ENCODE measurements at regions not wholly inside any gene's neighbourhood (a gene's known extent, or its start where the extent isn't known, plus 50 kb on each side); places are given as distances from the start of the nearest gene placed in this dataset.

DNA sequence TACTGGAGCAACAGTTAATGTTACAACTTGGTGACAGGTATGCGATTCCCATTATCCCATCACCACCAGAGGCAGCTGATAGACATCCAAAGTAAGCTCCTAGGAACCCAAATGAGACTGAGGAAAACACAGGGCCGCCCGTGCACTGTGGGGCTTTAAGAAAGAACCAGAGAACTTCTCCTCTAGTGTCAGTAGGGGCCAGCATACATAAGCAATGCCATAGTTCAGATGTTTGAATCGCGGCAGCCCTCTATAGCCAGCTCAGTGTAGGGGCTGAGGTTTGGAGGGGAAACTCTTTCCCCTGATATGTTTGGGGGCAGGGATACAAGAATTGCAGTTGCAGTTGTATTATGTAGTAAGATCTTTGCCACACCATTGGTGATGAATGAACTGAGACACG is 593.3 kb upstream of the NCAM2 start:
- Histone ChIP-seq H3K36me3 (ENCODE audit: control insufficient read depth, insufficient read depth, low read length) (no peaks in the 10 kb centered on the region), H3K27me3 (ENCODE audit: control insufficient read depth, insufficient read depth, low read length) (no peaks in the 10 kb centered on the region), H3K4me3 (ENCODE audit: low read depth, low read length) (no peak overlapping the region)
- TF ChIP-seq, protein P1, sequence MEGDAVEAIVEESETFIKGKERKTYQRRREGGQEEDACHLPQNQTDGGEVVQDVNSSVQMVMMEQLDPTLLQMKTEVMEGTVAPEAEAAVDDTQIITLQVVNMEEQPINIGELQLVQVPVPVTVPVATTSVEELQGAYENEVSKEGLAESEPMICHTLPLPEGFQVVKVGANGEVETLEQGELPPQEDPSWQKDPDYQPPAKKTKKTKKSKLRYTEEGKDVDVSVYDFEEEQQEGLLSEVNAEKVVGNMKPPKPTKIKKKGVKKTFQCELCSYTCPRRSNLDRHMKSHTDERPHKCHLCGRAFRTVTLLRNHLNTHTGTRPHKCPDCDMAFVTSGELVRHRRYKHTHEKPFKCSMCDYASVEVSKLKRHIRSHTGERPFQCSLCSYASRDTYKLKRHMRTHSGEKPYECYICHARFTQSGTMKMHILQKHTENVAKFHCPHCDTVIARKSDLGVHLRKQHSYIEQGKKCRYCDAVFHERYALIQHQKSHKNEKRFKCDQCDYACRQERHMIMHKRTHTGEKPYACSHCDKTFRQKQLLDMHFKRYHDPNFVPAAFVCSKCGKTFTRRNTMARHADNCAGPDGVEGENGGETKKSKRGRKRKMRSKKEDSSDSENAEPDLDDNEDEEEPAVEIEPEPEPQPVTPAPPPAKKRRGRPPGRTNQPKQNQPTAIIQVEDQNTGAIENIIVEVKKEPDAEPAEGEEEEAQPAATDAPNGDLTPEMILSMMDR (IDR thresholded peaks at IDR 0.05; ENCODE audit: insufficient read depth, low read length, poor library complexity, severe bottlenecking), result no peak
- DNase-seq (ENCODE audit: low read depth), result no peak

DNA sequence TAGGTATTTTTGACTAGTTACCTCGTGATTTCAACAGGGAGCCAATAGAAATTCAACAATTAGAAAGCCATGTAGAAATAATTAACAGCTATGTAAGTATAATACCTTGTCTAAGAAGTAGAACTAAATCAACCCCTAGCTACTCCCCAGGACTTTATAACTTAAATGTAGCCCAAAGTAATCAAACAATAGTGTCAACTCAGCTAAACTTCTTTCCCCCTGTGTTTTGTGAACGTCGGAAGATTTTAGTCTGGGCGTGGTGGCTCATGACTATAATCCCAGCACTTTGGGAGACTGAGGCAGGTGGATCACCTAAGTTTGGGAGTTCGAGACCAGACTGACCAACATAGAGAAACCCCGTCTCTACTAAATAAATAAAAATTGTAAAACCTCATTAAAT is 579.9 kb upstream of the NCAM2 start:
- no peak overlapping the region for H3K4me3 ChIP-seq (ENCODE audit: low read depth, low read length)
- TF ChIP-seq, protein P1 (IDR thresholded peaks at IDR 0.05; ENCODE audit: insufficient read depth, low read length, poor library complexity, severe bottlenecking), result no peak
- H3K36me3 ChIP-seq (ENCODE audit: control insufficient read depth, insufficient read depth, low read length), result no peaks in the 10 kb centered on the region
- DNase-seq (ENCODE audit: low read depth), result no peak
- no peaks in the 10 kb centered on the region for H3K27me3 ChIP-seq (ENCODE audit: control insufficient read depth, insufficient read depth, low read length)

DNA sequence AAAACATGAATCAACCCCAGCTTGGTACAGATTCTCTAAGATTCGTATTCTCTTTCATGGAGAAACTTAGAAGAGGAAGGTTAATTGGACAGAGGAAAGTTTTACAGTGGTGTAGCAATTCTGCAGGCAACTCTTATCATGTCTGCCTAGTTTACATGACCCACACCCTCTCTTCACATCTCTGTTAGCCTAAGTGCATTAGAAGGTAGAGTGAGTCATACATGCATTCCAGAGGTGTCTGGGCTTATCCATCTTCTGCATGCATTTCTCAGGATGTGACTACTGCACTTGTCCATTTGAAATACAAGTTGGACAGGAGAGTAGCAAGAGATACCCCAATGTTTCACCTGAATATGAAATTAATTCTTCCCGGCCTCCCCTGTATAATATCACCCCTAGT is 578.4 kb upstream of the NCAM2 start:
- TF ChIP-seq, protein P1 (IDR thresholded peaks at IDR 0.05; ENCODE audit: insufficient read depth, low read length, poor library complexity, severe bottlenecking), result no peak
- H3K27me3 ChIP-seq (ENCODE audit: control insufficient read depth, insufficient read depth, low read length), result no peaks in the 10 kb centered on the region
- no peak overlapping the region for H3K4me3 ChIP-seq (ENCODE audit: low read depth, low read length)
- no peak for DNase-seq (ENCODE audit: low read depth)
- H3K36me3 ChIP-seq (ENCODE audit: control insufficient read depth, insufficient read depth, low read length), result no peaks in the 10 kb centered on the region

DNA sequence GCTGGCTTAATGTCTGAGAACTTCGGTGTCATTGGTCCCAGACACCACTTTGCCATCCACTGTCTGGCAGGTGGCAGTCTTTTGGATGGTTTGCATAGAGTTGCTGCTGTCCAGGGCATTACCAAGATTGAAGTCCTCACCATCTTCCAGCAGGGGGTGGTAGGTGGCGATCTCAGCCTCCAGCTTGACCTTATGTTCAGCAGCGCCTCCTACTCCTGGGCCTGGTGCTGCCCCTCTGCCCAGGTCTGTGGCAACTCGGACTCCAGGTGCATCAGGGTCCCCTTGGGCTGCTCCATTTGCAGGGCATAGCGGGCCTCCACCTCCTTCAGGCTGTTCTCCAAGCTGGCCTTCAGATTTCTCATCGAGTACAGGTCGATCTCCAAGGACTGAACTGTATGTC is 573.3 kb upstream of the NCAM2 start:
- no peak for DNase-seq (ENCODE audit: low read depth)

DNA sequence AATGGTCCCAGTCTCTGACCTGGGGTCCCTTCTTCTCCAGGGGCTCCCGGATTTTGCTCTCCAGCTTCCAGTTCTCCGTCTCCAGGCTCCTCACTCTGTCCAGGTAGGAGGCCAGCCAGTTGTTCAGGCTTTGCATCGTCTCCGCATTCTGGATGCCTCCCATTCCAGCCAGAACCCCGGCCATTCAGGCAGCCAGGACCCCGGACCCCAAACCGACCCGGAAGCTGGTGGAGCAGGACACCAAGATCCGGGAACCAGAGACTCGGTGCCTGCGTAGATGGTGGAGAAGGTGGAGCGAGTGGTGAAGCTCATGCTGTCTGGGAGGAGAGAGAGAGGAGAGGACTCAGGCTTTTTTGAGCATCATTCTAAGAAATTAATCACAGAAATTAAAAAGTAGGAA is 572.4 kb upstream of the NCAM2 start:
- no peaks in the 10 kb centered on the region for H3K36me3 ChIP-seq (ENCODE audit: control insufficient read depth, insufficient read depth, low read length)
- no peak overlapping the region for H3K4me3 ChIP-seq (ENCODE audit: low read depth, low read length)
- H3K27me3 ChIP-seq (ENCODE audit: control insufficient read depth, insufficient read depth, low read length), result no peaks in the 10 kb centered on the region
- no peak for DNase-seq (ENCODE audit: low read depth)
- TF ChIP-seq, protein P1 (IDR thresholded peaks at IDR 0.05; ENCODE audit: insufficient read depth, low read length, poor library complexity, severe bottlenecking), result no peak

More for the DNA sequence above, 573.3 kb upstream of the NCAM2 start:
- TF ChIP-seq, protein P1 (IDR thresholded peaks at IDR 0.05; ENCODE audit: insufficient read depth, low read length, poor library complexity, severe bottlenecking), result no peak
- Histone ChIP-seq H3K27me3 (ENCODE audit: control insufficient read depth, insufficient read depth, low read length) (no peaks in the 10 kb centered on the region), H3K36me3 (ENCODE audit: control insufficient read depth, insufficient read depth, low read length) (no peaks in the 10 kb centered on the region), H3K4me3 (ENCODE audit: low read depth, low read length) (no peak overlapping the region)

DNA sequence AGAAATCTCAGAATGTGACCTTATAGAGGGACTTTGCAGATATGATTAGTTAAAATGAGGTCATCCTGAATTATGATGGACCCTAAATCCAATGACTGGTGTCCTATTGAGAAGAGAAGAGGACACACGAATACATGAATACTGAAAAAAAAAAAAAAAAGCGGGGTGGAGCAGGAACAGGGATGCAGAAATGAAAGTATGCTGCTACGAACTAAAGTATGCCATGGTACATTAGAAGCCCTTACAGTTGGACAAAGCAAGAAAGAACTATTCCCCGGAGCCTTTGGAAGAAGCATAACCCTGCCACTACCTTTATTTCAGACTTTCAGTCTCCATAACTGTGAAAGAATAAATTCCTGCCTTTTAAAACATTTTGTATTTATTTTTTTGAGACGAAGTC is 557.9 kb upstream of the NCAM2 start:
- H3K36me3 ChIP-seq (ENCODE audit: control insufficient read depth, insufficient read depth, low read length), result no peaks in the 10 kb centered on the region
- H3K27me3 ChIP-seq (ENCODE audit: control insufficient read depth, insufficient read depth, low read length), result no peaks in the 10 kb centered on the region
- TF ChIP-seq, protein P1 (IDR thresholded peaks at IDR 0.05; ENCODE audit: insufficient read depth, low read length, poor library complexity, severe bottlenecking), result no peak
- H3K4me3 ChIP-seq (ENCODE audit: low read depth, low read length), result no peak overlapping the region
- DNase-seq (ENCODE audit: low read depth), result no peak
